PFSK-1 (cell line): ENCODE measurements at regions not wholly inside any gene's neighbourhood (a gene's known extent, or its start where the extent isn't known, plus 50 kb on each side); places are given as distances from the start of the nearest gene placed in this dataset.

ENCODE experiments used
- POLR2AphosphoS5 ChIP-seq: IDR thresholded peaks from 2 replicates; pipeline ENCODE4 v1.6.1; 2012; ENCODE audit warnings: low read depth, mild to moderate bottlenecking, control low read depth, low read length, moderate library complexity
- REST ChIP-seq, 2 experiments: IDR thresholded peaks; 2 replicates each; pipeline versions ENCODE4 v1.6.1 to v1.8.0; 2011 to 2012; ENCODE audit warnings: low read depth in 2 of 2, low read length in 2 of 2, control low read depth in 1 of 2, inconsistent platforms in 1 of 2, mild to moderate bottlenecking in 1 of 2, moderate library complexity in 1 of 2; ENCODE audit not compliant: insufficient read depth in 1 of 2
- TAF1 ChIP-seq: IDR thresholded peaks from 2 replicates; pipeline ENCODE4 v1.6.1; 2012; ENCODE audit warnings: low read length, control low read depth, borderline replicate concordance; ENCODE audit not compliant: insufficient read depth

GRCh38 chr3:109559389-109559788 is 222.0 kb upstream of the DPPA4 start:
- TF ChIP-seq REST (IDR thresholded peaks at IDR 0.05; ENCODE audit: insufficient read depth in 1 of 2, low read depth in 2 of 2, low read length in 2 of 2): no peak
- TF ChIP-seq TAF1: no peak
- TF ChIP-seq POLR2AphosphoS5: no peak
